ENCODE measurements at regions not wholly inside any gene's neighbourhood (a gene's known extent, or its start where the extent isn't known, plus 50 kb on each side); places are given as distances from the start of the nearest gene placed in this dataset.

DNA sequence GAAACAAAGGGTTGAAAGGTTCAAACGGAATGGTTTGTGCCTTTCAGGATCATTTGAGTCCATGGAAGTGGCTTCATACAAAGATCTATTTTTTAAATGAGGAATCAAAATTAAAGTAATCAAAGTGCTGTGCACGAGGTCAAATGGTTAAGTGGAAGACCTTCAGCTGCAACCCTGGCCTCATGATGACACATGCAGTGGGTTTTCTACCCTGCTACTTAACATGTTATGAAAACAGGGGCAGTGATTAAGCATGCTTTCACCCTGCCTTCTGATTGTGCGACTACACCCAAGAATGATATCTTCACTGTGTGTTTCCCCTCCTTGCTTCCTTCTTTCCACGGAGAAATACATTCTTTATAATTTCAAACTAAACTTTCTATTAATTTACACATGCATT lies 604.2 kb downstream of the LRRIQ3 start:
- ChIA-PET CTCF (no interaction called here), POLR2A (no interaction called here)
- FAIRE-seq (no peak), DNase-seq (ENCODE audit: low read depth in 1 of 2, low spot score in 1 of 2) (no peak), ATAC-seq (no peak)
- no peak overlapping the region for H3K27ac ChIP-seq
- no peak overlapping the region for H3K4me3 ChIP-seq
- no peaks in the 10 kb centered on the region for H3K4me1 ChIP-seq
- TF ChIP-seq, protein P1, sequence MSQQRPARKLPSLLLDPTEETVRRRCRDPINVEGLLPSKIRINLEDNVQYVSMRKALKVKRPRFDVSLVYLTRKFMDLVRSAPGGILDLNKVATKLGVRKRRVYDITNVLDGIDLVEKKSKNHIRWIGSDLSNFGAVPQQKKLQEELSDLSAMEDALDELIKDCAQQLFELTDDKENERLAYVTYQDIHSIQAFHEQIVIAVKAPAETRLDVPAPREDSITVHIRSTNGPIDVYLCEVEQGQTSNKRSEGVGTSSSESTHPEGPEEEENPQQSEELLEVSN (IDR thresholded peaks at IDR 0.05; ENCODE audit: borderline replicate concordance, low read depth) = no peak
- TF ChIP-seq SREBF2 (IDR thresholded peaks at IDR 0.05) = no peak
- no peak for TF ChIP-seq BHLHE40 (IDR thresholded peaks at IDR 0.05; ENCODE audit: low read depth, low read length)
- no peak for TF ChIP-seq RARB (CRISPR knock-in tag; IDR thresholded peaks at IDR 0.05)
- no peak for TF ChIP-seq EHF (CRISPR knock-in tag; IDR thresholded peaks at IDR 0.05)
- no peak for TF ChIP-seq NR3C1 (IDR thresholded peaks at IDR 0.05)
- H3K4me2 ChIP-seq = peak overlapping the region; percentile 50; the same call in 2 of the 3 replicates
- no peaks in the 10 kb centered on the region for H3K9me3 ChIP-seq
- whole genome bisulfite sequencing (ENCODE audit: missing lambda C conversion rate) = 19% methylated on average over 4 of the region's 4 CpGs

DNA sequence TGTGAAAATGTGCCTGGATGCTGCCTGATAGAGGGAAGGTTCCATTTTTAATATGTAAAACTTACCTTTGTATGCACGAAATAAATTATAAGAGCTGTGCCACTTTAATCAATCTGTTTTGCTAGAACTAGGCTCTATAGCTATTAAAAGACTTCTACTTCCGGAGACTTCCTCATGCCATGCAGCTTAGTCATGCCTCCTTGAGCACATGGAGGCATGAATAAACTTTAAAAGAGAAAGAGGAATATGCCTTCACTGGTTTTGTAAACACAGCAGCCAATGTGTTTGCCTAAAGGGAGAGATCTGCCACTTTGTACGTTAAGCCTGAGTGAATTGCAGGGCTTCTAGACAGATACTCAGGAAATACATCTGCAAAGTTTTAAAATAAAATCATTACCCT lies 604.6 kb downstream of the LRRIQ3 start:
- no peak overlapping the region for H3K27ac ChIP-seq
- ATAC-seq (peak in 1 of 2 experiments; percentile 63; a peak in 2 of 6 replicates), DNase-seq (ENCODE audit: low read depth in 1 of 2, low spot score in 1 of 2) (peak in 1 of 2 experiments; percentile 38), FAIRE-seq (no peak)
- 0 out of 3 replicates have a peak overlapping the region, but pooled peaks have one; percentile 8 for H3K4me3 ChIP-seq
- H3K9me3 ChIP-seq = no peaks in the 10 kb centered on the region
- TF ChIP-seq HDAC2 (IDR thresholded peaks at IDR 0.05) (no peak), FOSL2 (IDR thresholded peaks at IDR 0.05) (no peak), FOSL2 (CRISPR knock-in tag; IDR thresholded peaks at IDR 0.05) (peak; percentile 18; the same call in 1 of the 2 replicates)
- WGBS (ENCODE audit: missing lambda C conversion rate) = 0% methylated on average over 3 of the region's 3 CpGs
- POLR2A ChIA-PET = no interaction called here
- no peaks in the 10 kb centered on the region for H3K4me1 ChIP-seq
- H3K4me2 ChIP-seq = peak overlapping the region; percentile 50
- CTCF ChIA-PET = interaction anchor here (0.6 kb wide), 1 partner anchor 20 kb away, joined by 3 read pairs; no protein-coding TSS in a partner anchor

DNA sequence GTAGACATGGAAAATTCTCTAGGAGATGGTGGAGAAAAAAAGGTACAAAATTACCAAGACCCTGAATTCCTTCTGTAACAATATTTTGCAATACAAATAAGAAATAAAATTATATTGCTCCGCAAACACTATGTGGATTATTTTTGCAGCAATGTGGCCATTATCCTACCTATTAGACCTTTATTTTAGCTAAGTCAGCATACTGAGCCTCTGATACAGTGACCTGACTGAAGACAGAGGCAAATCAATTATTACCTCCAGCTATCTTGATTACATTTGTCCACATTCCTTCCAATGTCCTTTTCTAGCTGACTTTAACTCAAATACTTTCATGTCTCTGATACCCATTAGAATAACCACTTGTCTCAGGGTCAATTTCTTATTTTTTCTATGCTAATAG lies 610.9 kb downstream of the LRRIQ3 start:
- Histone ChIP-seq H3K4me2 (no peak overlapping the region), H3K4me3 (no peak overlapping the region), H3K4me1 (no peaks in the 10 kb centered on the region), H3K27ac (no peak overlapping the region), H3K9me3 (no peaks in the 10 kb centered on the region)
- ChIA-PET POLR2A (no interaction called here), CTCF (no interaction called here)
- WGBS (ENCODE audit: missing lambda C conversion rate) = 88% methylated on average over 1 of the region's 1 CpG
- TF ChIP-seq MAFK (IDR thresholded peaks at IDR 0.05; ENCODE audit: partially characterized antibody) = peak; percentile 11
- no peak for TF ChIP-seq FOXS1 (CRISPR knock-in tag; IDR thresholded peaks at IDR 0.05)
- DNase-seq (ENCODE audit: low read depth in 1 of 2, low spot score in 1 of 2) (no peak), FAIRE-seq (no peak), ATAC-seq (no peak)

DNA sequence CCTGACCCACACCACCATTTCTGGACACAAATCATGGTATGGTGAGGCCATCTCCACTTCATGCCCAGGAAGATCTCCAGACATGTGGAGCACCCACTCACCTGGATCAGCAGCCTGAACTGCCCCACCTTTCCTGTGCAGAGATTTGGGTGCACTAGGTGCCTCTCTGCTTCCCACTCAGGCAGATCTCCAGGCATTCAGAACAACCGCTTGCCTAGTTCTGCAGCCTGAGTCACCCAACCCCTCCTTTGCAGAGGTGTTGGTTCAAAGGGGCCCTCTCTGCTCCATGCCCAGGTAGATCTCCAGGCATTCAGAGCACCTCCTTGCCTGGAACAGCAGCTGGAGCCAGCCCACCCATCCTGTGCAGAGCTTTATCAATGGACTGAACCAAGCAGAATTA lies 620.8 kb downstream of the LRRIQ3 start:
- TF ChIP-seq HDAC2 (IDR thresholded peaks at IDR 0.05) (no peak), CHD2 (IDR thresholded peaks at IDR 0.05; ENCODE audit: low read length, partially characterized antibody) (no peak), JUN (IDR thresholded peaks at IDR 0.05) (no peak), PHF8 (IDR thresholded peaks at IDR 0.05; ENCODE audit: borderline replicate concordance, low read depth) (no peak), POLR2A (IDR thresholded peaks at IDR 0.05; ENCODE audit: low read length) (no peak), FOXS1 (CRISPR knock-in tag; IDR thresholded peaks at IDR 0.05) (no peak), TP53 (CRISPR knock-in tag; IDR thresholded peaks at IDR 0.05) (no peak), SMC3 (IDR thresholded peaks at IDR 0.05) (no peak), CHD4 (IDR thresholded peaks at IDR 0.05; ENCODE audit: borderline replicate concordance) (no peak), ZFP36 (IDR thresholded peaks at IDR 0.05; ENCODE audit: borderline replicate concordance, partially characterized antibody) (no peak), NR3C1 (IDR thresholded peaks at IDR 0.05) (no peak), MYC (IDR thresholded peaks at IDR 0.05; ENCODE audit: borderline replicate concordance, low read length) (no peak), RNF2 (IDR thresholded peaks at IDR 0.05; ENCODE audit: borderline replicate concordance, low read depth) (no peak), CEBPB (IDR thresholded peaks at IDR 0.05) (no peak)
- TF ChIP-seq, protein P2, sequence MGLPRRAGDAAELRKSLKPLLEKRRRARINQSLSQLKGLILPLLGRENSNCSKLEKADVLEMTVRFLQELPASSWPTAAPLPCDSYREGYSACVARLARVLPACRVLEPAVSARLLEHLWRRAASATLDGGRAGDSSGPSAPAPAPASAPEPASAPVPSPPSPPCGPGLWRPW (IDR thresholded peaks at IDR 0.05) = no peak
- TF ChIP-seq, protein P3, sequence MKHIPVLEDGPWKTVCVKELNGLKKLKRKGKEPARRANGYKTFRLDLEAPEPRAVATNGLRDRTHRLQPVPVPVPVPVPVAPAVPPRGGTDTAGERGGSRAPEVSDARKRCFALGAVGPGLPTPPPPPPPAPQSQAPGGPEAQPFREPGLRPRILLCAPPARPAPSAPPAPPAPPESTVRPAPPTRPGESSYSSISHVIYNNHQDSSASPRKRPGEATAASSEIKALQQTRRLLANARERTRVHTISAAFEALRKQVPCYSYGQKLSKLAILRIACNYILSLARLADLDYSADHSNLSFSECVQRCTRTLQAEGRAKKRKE (CRISPR knock-in tag; IDR thresholded peaks at IDR 0.05; ENCODE audit: low read depth) = no peak
- TF ChIP-seq, protein P4, sequence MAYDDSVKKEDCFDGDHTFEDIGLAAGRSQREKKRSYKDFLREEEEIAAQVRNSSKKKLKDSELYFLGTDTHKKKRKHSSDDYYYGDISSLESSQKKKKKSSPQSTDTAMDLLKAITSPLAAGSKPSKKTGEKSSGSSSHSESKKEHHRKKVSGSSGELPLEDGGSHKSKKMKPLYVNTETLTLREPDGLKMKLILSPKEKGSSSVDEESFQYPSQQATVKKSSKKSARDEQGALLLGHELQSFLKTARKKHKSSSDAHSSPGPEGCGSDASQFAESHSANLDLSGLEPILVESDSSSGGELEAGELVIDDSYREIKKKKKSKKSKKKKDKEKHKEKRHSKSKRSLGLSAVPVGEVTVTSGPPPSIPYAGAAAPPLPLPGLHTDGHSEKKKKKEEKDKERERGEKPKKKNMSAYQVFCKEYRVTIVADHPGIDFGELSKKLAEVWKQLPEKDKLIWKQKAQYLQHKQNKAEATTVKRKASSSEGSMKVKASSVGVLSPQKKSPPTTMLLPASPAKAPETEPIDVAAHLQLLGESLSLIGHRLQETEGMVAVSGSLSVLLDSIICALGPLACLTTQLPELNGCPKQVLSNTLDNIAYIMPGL (CRISPR knock-in tag; IDR thresholded peaks at IDR 0.05; ENCODE audit: borderline replicate concordance) = no peak
- TF ChIP-seq, protein P1 (IDR thresholded peaks at IDR 0.05; ENCODE audit: borderline replicate concordance, low read depth) = no peak
- ChIA-PET CTCF (no interaction called here), POLR2A (no interaction called here)
- H3K9me3 ChIP-seq = no peaks in the 10 kb centered on the region; the same call in 2 of the 3 replicates
- WGBS (ENCODE audit: missing lambda C conversion rate) = 71% methylated on average over 1 of the region's 1 CpG
- H3K4me1 ChIP-seq = no peaks in the 10 kb centered on the region
- ATAC-seq = no peak
- H3K4me3 ChIP-seq = no peak overlapping the region
- no peak for FAIRE-seq
- no peak overlapping the region for H3K4me2 ChIP-seq
- H3K27ac ChIP-seq = no peak overlapping the region
- DNase-seq (ENCODE audit: low read depth in 1 of 2, low spot score in 1 of 2) = no peak
